Liver (tissue), 3 donors: ENCODE measurements at regions not wholly inside any gene's neighbourhood (a gene's known extent, or its start where the extent isn't known, plus 50 kb on each side); places are given as distances from the start of the nearest gene placed in this dataset.

Experiments
- FOXA1 ChIP-seq: IDR thresholded peaks from 2 replicates; pipeline ENCODE4 v1.6.1; 2016; ENCODE audit warnings: antibody characterized with exemption
- HNF4G ChIP-seq: IDR thresholded peaks from 2 replicates; pipeline ENCODE4 v1.6.1; 2016; ENCODE audit warnings: antibody characterized with exemption
- RAD21 ChIP-seq, 2 donors: IDR thresholded peaks; 2 replicates each; pipeline ENCODE4 v1.6.1; 2016; ENCODE audit warnings: antibody characterized with exemption in 2 of 2, mild to moderate bottlenecking in 2 of 2
- TAF1 ChIP-seq: conservative IDR thresholded peaks from 2 replicates; pipeline ENCODE4 v1.6.1; 2016; ENCODE audit warnings: antibody characterized with exemption, mild to moderate bottlenecking
- TF ChIP-seq, protein P1 (sequence below): IDR thresholded peaks from 2 replicates; pipeline ENCODE4 v1.6.1; 2016; ENCODE audit warnings: antibody characterized with exemption
- TF ChIP-seq, protein P2 (sequence below): fragments of 150-350 bp; IDR thresholded peaks from 2 replicates; pipeline ENCODE4 v1.5.1; 2017; ENCODE audit warnings: improper control_type of control experiment, low read depth, low read length; ENCODE audit not compliant: missing input control
- TF ChIP-seq, protein P3 (sequence below): IDR thresholded peaks from 2 replicates; pipeline ENCODE4 v1.6.1; 2016; ENCODE audit warnings: antibody characterized with exemption, mild to moderate bottlenecking
- donor health status: healthy.
- donor health status: healthy.

DNA sequence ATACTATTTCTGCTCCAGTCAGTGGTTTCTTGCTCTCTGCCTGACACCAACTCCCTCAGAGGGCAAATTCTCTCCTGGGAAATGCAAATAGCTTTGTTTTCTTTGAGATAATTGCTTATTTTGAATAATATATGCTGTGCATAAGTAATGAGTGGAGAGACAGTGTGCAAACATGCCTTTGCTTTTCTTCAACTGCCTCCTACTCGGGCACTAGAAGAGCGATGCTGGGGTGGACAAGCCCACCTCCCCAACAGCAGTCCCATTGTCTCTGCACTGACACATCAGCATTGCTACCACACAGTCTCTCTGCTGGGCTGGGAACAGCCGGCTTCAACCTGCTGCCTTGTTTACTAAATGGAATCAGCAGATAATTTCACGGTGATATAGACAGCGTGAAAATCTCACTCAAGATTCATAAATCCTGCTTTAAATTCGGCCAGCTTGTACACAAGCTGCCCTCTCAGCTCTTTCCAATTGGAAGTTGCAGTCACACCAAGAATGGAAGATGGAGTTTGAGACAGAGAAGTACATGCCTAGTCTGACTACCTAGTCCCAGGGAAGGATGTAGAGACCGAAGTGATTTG is 694.5 kb downstream of the TDRD15 start:
- TF ChIP-seq, protein P1, sequence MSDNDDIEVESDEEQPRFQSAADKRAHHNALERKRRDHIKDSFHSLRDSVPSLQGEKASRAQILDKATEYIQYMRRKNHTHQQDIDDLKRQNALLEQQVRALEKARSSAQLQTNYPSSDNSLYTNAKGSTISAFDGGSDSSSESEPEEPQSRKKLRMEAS, result no peak
- TF ChIP-seq, protein P2, sequence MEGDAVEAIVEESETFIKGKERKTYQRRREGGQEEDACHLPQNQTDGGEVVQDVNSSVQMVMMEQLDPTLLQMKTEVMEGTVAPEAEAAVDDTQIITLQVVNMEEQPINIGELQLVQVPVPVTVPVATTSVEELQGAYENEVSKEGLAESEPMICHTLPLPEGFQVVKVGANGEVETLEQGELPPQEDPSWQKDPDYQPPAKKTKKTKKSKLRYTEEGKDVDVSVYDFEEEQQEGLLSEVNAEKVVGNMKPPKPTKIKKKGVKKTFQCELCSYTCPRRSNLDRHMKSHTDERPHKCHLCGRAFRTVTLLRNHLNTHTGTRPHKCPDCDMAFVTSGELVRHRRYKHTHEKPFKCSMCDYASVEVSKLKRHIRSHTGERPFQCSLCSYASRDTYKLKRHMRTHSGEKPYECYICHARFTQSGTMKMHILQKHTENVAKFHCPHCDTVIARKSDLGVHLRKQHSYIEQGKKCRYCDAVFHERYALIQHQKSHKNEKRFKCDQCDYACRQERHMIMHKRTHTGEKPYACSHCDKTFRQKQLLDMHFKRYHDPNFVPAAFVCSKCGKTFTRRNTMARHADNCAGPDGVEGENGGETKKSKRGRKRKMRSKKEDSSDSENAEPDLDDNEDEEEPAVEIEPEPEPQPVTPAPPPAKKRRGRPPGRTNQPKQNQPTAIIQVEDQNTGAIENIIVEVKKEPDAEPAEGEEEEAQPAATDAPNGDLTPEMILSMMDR, result no peak
- TF ChIP-seq TAF1 (no peak), FOXA1 (no peak), RAD21 (IDR thresholded peaks at IDR 0.05) (no peak), HNF4G (no peak)
- TF ChIP-seq, protein P3, sequence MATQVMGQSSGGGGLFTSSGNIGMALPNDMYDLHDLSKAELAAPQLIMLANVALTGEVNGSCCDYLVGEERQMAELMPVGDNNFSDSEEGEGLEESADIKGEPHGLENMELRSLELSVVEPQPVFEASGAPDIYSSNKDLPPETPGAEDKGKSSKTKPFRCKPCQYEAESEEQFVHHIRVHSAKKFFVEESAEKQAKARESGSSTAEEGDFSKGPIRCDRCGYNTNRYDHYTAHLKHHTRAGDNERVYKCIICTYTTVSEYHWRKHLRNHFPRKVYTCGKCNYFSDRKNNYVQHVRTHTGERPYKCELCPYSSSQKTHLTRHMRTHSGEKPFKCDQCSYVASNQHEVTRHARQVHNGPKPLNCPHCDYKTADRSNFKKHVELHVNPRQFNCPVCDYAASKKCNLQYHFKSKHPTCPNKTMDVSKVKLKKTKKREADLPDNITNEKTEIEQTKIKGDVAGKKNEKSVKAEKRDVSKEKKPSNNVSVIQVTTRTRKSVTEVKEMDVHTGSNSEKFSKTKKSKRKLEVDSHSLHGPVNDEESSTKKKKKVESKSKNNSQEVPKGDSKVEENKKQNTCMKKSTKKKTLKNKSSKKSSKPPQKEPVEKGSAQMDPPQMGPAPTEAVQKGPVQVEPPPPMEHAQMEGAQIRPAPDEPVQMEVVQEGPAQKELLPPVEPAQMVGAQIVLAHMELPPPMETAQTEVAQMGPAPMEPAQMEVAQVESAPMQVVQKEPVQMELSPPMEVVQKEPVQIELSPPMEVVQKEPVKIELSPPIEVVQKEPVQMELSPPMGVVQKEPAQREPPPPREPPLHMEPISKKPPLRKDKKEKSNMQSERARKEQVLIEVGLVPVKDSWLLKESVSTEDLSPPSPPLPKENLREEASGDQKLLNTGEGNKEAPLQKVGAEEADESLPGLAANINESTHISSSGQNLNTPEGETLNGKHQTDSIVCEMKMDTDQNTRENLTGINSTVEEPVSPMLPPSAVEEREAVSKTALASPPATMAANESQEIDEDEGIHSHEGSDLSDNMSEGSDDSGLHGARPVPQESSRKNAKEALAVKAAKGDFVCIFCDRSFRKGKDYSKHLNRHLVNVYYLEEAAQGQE, result no peak
